ENCODE measurements at regions not wholly inside any gene's neighbourhood (a gene's known extent, or its start where the extent isn't known, plus 50 kb on each side); places are given as distances from the start of the nearest gene placed in this dataset.

GRCh38 chr20:11011653-11012052 is 337.9 kb upstream of the JAG1 start:
- TF ChIP-seq CTCF (IDR thresholded peaks at IDR 0.05; ENCODE audit: insufficient read depth, low read depth, low read length), result no peak
- no peak for TF ChIP-seq EZH2 (IDR thresholded peaks at IDR 0.05; ENCODE audit: insufficient read depth, low read length)
